Loucy (cell line): ENCODE measurements at regions not wholly inside any gene's neighbourhood (a gene's known extent, or its start where the extent isn't known, plus 50 kb on each side); places are given as distances from the start of the nearest gene placed in this dataset.

Experiments
- CTCF ChIP-seq: fragments of 200-600 bp; sonication (generic); conservative IDR thresholded peaks from 2 replicates; pipeline ENCODE4 v1.5.1; 2014; ENCODE audit warnings: mild to moderate bottlenecking, antibody characterized with exemption, low read length
- EZH2phosphoT487 ChIP-seq: fragments of 200-600 bp; IDR thresholded peaks from 2 replicates; pipeline ENCODE4 v1.6.1; 2018; ENCODE audit warnings: antibody characterized with exemption, mild to moderate bottlenecking, moderate library complexity, borderline replicate concordance

- no peak for TF ChIP-seq CTCF
- TF ChIP-seq EZH2phosphoT487 = no peak
Observed at GRCh38 chr5:98072921-98073320, 700.5 kb upstream of the RGMB start.
